ENCODE measurements at regions not wholly inside any gene's neighbourhood (a gene's known extent, or its start where the extent isn't known, plus 50 kb on each side); places are given as distances from the start of the nearest gene placed in this dataset.
"Not testable (repeated sequence)": the region's sequence is repeated elsewhere in the genome, so short reads cannot be mapped to it uniquely, and the experiment has no call there.

DNA sequence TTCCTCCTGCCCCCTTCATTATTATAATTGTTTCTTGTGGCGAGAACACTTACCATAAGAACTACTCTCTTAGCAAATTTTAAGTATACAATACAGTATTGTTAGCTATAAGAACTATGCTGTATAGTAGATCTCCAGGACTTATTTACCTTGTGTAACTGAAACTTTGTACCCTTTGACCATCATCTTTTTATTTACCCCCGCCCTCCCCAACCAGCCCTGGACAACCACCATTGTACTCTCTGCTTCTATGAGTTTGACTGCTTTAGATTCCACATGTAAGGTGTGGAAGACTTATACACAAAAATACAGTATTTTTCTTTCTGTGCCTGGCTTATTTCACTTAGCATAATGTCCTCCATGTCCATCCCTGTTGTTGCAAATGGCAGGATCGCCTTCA lies 161.1 kb downstream of the PHF8 start:
- no peak for DNase-seq

DNA sequence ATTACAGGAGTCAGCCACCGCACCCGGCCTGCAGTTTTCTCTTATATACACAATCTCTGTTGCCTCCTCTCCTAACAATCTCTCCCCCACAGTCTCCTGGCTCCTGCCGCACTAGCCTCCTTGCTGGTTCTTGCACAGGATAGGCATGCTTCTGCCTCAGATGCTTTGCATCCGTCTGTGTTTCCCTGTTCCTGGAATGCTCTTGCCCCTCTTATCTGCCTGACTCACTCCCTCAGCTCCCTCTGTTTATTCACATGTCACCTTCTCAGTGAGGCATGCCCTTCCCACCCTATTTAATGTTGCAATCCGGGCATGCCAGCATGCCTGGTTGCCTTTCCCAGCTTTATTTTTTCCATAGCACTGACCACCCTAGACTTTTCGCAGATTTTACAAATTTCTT lies 161.9 kb downstream of the PHF8 start:
- DNase-seq, result no peak

GRCh38 chrX:53880786-53881185 lies 163.5 kb downstream of the PHF8 start:
- not testable (repeated sequence) for DNase-seq

GRCh38 chrX:53859890-53860289 lies 173.4 kb upstream of the HUWE1 start:
- DNase-seq, result no peak

- DNase-seq, result peak; percentile 24 to 76
Measured at GRCh38 chrX:53831662-53832635, 145.4 kb upstream of the HUWE1 start.

DNA sequence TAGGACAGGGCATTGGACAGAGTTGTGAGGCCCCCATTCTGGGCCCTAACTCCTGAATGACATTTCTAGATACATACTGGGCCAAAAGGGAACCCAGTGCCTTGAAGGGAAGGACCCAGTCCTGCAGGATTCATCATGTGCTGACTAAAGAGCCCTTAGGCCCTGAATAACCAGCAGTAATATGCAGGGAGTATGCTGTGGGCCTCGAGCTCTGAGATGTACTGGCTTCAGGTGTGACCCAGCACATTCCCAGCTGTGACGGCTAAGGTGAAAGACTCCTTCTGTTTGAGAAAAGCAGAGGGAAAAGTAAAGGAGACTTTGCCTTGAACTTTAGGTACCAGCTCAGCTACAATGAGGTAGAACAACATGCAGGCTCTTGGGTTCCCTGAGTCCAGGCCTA lies 138.2 kb upstream of the HUWE1 start:
- DNase-seq, result no peak

DNA sequence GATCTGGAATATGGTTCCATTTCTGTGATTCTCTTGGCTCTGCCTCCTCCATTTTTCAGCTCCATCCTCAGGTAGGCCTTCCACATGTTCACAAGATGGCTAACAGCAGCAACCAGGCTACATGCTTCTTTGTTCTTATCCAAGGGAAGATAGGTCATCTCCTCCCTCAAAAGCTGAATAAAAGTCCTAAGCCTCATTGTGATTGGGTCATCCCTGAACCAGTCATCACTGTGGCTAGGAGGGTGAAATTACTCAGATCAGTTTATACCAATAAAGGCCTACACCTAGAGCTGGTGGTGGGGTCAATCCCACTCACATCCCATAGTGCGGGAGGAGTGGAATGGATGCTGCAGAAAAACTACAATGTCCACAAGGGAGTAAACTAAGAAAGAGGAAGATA lies 131.6 kb upstream of the HUWE1 start:
- not testable (repeated sequence) for DNase-seq

DNA sequence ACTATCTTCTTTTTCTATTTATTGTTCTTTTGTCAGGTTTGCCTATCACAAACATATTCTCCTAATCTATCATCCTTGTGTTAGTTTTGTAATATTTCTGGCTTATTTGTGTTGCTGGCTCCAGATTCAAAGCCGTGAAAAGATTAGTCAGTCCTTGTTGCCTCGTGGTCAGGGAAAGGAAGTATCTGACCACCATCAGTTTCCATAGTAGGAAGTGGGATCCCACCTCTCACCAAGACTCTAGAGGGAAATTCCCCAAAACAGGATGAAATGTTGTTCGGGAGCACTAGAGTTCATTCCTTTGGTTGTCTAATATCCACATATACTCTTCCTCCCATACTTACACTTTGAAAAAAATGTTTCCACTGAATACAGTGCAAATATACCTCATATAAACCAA lies 131.0 kb upstream of the HUWE1 start:
- DNase-seq, result no peak

DNA sequence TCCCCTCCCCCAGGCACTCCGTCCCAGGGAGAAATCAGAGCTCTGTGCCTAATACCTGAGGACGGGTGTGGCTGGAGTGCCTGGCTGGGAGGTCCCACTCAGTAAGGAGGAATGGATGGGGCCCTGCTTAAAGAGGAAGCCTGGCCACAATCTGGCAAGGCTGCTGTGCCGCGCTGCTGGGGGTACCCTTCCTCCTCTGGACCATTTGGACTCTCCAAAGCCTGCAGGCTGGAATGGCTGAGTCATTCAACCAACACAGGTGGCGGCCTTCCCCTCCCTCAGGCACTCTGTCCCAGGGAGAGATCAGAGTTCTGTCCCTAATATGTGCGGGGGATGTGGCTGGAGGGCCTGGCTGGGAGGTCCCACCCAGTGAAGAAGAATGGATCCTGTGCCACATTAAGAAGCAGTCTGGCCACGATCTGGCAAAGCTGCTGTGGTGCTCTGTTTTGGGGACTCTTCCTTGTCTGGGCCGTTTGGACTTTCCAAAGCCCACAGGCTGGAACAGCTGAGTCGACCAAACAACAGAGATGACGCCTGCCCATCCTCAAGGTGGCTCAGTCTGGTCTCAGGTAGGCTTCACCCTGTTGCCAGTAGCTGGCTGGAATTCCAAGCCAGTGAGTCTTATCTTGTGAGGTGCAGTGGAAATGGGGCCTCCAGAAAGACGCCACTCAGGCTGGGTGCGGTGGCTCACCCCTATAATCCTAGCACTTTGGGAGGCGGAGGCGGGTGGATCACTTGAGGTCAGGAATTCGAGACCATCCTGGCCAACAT lies 127.3 kb upstream of the HUWE1 start:
- no peak for DNase-seq

DNA sequence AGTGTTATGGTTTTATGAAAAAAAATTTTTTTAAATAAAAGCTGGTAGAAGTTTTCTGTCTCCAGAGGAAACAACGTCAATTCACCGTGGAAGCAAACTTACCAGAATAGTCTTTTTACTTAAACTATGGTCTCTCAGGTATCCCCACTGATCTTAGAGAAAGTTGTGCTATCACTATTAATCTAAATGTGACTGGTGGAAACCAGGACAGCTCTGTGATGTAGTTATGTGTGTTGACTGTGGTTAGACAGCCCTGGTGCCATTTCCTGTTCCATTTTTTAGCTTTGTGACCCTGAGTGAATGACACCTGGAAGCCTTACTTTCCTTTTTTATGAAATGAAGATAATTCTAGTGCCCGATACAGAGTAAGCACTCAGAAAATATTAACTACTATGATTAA lies 111.8 kb upstream of the HUWE1 start:
- DNase-seq, result no peak

DNA sequence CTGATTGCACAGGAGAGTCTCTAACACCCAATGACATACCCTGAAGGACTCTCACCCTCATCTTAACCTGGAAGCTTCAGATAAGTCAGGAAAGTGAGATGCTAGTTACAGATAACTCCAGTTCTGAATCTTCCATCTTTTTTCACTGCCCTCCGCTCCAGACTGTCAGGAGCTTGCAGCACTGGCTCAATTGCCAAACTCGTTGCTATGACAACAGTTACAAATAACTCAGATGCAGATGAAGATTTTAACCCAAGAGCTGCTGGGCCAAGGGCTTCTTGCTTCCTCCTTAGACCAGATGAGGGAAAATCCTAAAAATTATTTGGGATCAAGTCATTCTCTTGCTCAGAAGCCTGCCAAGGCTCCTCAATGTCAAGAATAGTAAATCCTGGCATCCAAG lies 109.1 kb upstream of the HUWE1 start:
- peak in 1 of 2 experiments; percentile 7 for DNase-seq

DNA sequence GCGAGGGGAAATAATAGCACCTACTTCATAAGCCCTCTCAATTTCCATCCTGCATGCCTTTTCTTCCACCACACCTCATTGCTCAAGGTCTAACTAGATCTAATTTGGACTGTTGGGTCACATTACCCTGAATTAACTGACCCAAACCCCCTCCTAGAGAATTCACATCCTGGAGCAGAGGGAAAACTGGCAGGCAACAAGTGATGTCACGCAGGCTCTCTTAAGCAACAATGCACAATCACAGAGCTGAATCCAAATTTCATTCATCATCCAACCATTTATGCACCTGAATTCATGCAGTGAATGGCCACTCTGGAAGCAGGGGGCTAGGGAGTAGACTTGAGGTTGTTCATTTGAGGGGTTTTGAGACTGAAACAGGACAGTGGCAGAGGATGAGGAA lies 107.7 kb upstream of the HUWE1 start:
- DNase-seq, result no peak

GRCh38 chrX:53768865-53769264 lies 82.3 kb upstream of the HUWE1 start:
- DNase-seq, result no peak

DNA sequence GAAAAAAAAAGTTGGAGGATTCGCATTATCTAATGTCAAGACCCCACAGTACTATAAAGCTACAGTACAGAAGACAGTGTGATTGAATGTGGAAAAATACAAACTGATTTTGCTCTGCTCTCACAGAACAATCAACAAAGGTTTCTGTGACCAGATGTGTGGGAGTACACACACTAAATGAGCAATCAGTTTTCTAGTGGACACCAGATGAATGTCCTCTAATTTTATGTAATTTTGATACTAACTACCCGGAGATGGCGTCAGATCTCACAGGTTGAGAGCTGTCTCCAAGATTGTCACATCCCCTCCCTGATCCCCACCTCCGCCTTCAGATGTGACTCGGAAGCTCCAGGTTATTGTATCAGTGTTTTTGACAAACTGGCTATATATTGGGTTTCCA lies 81.9 kb upstream of the HUWE1 start:
- no peak for DNase-seq

GRCh38 chrX:53767544-53767943 lies 81.0 kb upstream of the HUWE1 start:
- no peak for DNase-seq

GRCh38 chrX:53757181-53757580 lies 70.7 kb upstream of the HUWE1 start:
- not testable (repeated sequence) for DNase-seq

GRCh38 chrX:53746718-53747117 lies 60.2 kb upstream of the HUWE1 start:
- DNase-seq, result no peak

DNA sequence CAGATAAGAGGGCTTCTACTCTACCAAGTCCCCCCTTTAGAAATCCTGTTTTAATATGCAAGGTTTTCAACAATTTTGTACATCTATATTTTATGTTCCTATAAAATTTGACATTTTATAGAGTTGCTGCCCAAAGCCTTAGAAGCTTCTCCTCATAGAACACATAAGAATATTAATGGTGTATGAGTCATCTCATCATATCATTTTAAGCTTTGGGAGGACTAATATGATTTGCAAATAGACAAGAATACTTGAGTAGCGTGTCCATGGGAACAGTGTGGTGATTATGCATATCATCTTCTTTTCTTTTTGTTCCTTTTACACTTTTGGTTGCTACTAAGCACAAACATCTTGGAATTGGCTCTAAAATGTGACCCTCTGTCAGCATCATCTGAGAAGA lies 56.7 kb upstream of the HUWE1 start:
- DNase-seq, result peak in 1 of 2 experiments; percentile 4

GRCh38 chrX:53738370-53738906 lies 51.9 kb upstream of the HUWE1 start:
- DNase-seq, result no peak

Data from NCI-H524 (cell line).